ENCODE measurements at regions not wholly inside any gene's neighbourhood (a gene's known extent, or its start where the extent isn't known, plus 50 kb on each side); places are given as distances from the start of the nearest gene placed in this dataset.

DNA sequence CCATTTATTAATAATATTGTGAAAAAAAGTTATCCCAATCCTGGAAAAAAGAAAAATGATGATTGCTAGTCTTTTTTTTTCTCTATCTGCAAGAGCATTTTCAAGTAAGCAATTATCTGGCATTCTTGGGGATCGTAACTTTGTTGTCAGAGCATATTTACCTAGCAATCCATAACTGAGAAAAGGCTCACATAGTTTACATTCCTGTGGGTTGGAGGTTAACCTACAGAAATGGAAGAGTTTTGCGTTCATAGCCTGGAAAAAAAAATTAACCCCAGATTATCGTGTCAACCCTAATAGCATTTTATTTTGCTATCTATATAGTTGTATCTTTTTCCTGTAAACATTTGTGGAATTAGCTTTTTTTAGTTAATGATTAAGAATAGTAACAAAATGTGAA is 292.3 kb downstream of the DAD1 start:
- in situ Hi-C loops (cut with HindIII; ENCODE audit: low pct_unique_long_range_greater_than_20kb, low sequenced_read_pairs) (no loop called here), intact Hi-C loops (cut with micrococcal nuclease; ENCODE audit: unreplicated experiment) (no loop called here)
- Histone ChIP-seq H3K27ac (ENCODE audit: low read length) (no peak overlapping the region), H3K4me1 (ENCODE audit: control insufficient read depth, insufficient read depth, low read length) (peaks cover 6% of the 10 kb centered on the region), H3K4me3 (ENCODE audit: low read depth in 2 of 2, low read length in 2 of 2) (no peak overlapping the region), H3K9me3 (ENCODE audit: control insufficient read depth, insufficient read depth, low read depth, low read length) (no peaks in the 10 kb centered on the region), H3K27me3 (ENCODE audit: control insufficient read depth, insufficient read depth, low read length) (peaks cover 2% of the 10 kb centered on the region; the same call in 1 of the 2 replicates), H3K36me3 (ENCODE audit: control insufficient read depth, insufficient read depth, low read length) (no peaks in the 10 kb centered on the region)
- ChIA-PET POLR2A (no interaction called here), CTCF (no interaction called here)
- TF ChIP-seq SIN3A (IDR thresholded peaks at IDR 0.05; ENCODE audit: borderline replicate concordance, insufficient read depth, low read depth, low read length), result no peak
- DNase-seq (ENCODE audit: low read depth, low spot score), result no peak
- BruUV-seq (replicated peaks), result no TSS peak
- no peak for ATAC-seq

DNA sequence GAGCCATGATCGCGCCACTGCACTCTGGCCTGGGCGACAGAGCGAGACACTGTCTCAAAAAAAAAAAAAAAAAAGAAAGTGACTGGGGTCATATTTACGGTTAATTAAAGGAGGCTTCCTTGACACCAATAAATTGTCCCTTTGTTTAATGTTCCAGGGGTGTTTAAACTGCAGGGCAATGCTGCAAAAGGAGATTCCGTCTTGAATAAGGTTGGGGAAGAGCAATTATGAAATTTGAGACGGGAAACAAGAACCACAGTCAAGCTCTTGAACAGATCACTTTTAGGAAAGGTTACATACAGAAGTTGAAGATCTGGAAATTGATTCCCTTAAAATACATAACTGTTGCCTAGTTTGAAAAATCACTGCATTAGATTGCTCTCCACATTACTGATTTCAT is 292.9 kb downstream of the DAD1 start:
- Histone ChIP-seq H3K4me3 (ENCODE audit: low read depth in 2 of 2, low read length in 2 of 2) (no peak overlapping the region), H3K36me3 (ENCODE audit: control insufficient read depth, insufficient read depth, low read length) (no peaks in the 10 kb centered on the region), H3K27me3 (ENCODE audit: control insufficient read depth, insufficient read depth, low read length) (peaks cover 2% of the 10 kb centered on the region; the same call in 1 of the 2 replicates), H3K9me3 (ENCODE audit: control insufficient read depth, insufficient read depth, low read depth, low read length) (no peaks in the 10 kb centered on the region), H3K4me1 (ENCODE audit: control insufficient read depth, insufficient read depth, low read length) (peaks cover 6% of the 10 kb centered on the region), H3K27ac (ENCODE audit: low read length) (no peak overlapping the region)
- no TSS peak for BruUV-seq (replicated peaks)
- DNase-seq (ENCODE audit: low read depth, low spot score), result no peak
- no peak for ATAC-seq
- ChIA-PET POLR2A (no interaction called here), CTCF (no interaction called here)
- in situ Hi-C loops (cut with HindIII; ENCODE audit: low pct_unique_long_range_greater_than_20kb, low sequenced_read_pairs), result no loop called here
- no peak for TF ChIP-seq TCF7L2 (IDR thresholded peaks at IDR 0.05; ENCODE audit: low read depth, low read length)
- no peak for TF ChIP-seq SIN3A (IDR thresholded peaks at IDR 0.05; ENCODE audit: borderline replicate concordance, insufficient read depth, low read depth, low read length)
- TF ChIP-seq, protein P1, sequence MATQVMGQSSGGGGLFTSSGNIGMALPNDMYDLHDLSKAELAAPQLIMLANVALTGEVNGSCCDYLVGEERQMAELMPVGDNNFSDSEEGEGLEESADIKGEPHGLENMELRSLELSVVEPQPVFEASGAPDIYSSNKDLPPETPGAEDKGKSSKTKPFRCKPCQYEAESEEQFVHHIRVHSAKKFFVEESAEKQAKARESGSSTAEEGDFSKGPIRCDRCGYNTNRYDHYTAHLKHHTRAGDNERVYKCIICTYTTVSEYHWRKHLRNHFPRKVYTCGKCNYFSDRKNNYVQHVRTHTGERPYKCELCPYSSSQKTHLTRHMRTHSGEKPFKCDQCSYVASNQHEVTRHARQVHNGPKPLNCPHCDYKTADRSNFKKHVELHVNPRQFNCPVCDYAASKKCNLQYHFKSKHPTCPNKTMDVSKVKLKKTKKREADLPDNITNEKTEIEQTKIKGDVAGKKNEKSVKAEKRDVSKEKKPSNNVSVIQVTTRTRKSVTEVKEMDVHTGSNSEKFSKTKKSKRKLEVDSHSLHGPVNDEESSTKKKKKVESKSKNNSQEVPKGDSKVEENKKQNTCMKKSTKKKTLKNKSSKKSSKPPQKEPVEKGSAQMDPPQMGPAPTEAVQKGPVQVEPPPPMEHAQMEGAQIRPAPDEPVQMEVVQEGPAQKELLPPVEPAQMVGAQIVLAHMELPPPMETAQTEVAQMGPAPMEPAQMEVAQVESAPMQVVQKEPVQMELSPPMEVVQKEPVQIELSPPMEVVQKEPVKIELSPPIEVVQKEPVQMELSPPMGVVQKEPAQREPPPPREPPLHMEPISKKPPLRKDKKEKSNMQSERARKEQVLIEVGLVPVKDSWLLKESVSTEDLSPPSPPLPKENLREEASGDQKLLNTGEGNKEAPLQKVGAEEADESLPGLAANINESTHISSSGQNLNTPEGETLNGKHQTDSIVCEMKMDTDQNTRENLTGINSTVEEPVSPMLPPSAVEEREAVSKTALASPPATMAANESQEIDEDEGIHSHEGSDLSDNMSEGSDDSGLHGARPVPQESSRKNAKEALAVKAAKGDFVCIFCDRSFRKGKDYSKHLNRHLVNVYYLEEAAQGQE (IDR thresholded peaks at IDR 0.05; ENCODE audit: insufficient read depth in 1 of 2, low read depth in 2 of 2, low read length in 1 of 2), result no peak
- no peak for TF ChIP-seq POLR2AphosphoS5 (IDR thresholded peaks at IDR 0.05; ENCODE audit: low read depth, low read length)
- TF ChIP-seq, protein P2, sequence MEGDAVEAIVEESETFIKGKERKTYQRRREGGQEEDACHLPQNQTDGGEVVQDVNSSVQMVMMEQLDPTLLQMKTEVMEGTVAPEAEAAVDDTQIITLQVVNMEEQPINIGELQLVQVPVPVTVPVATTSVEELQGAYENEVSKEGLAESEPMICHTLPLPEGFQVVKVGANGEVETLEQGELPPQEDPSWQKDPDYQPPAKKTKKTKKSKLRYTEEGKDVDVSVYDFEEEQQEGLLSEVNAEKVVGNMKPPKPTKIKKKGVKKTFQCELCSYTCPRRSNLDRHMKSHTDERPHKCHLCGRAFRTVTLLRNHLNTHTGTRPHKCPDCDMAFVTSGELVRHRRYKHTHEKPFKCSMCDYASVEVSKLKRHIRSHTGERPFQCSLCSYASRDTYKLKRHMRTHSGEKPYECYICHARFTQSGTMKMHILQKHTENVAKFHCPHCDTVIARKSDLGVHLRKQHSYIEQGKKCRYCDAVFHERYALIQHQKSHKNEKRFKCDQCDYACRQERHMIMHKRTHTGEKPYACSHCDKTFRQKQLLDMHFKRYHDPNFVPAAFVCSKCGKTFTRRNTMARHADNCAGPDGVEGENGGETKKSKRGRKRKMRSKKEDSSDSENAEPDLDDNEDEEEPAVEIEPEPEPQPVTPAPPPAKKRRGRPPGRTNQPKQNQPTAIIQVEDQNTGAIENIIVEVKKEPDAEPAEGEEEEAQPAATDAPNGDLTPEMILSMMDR (IDR thresholded peaks at IDR 0.05), result no peak
- intact Hi-C loops (cut with micrococcal nuclease; ENCODE audit: unreplicated experiment), result no loop called here

DNA sequence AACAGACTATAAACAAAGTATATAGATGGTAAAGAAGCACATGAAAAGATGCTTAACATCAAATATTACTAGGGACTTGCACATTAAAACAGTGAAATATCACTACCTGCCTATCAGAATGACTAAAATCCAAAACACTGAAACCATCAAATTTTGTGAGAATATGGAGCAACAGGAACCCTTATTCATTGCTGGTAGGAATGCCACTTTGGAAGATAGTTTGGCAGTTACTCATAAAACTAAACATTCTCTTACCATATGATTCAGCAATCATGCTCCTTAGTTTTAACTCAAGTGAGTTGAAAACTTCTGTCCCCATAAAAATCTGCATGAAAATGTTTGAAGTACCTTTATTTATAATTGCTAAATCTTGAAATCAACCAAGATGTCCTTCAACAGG is 297.6 kb downstream of the DAD1 start:
- no peaks in the 10 kb centered on the region for H3K36me3 ChIP-seq (ENCODE audit: control insufficient read depth, insufficient read depth, low read length)
- in situ Hi-C loops (cut with HindIII; ENCODE audit: low pct_unique_long_range_greater_than_20kb, low sequenced_read_pairs), result no loop called here
- DNase-seq (ENCODE audit: low read depth, low spot score) (no peak), ATAC-seq (no peak)
- intact Hi-C loops (cut with micrococcal nuclease; ENCODE audit: unreplicated experiment), result no loop called here
- H3K27ac ChIP-seq (ENCODE audit: low read length), result no peak overlapping the region
- no peaks in the 10 kb centered on the region for H3K9me3 ChIP-seq (ENCODE audit: control insufficient read depth, insufficient read depth, low read depth, low read length)
- H3K27me3 ChIP-seq (ENCODE audit: control insufficient read depth, insufficient read depth, low read length), result peaks cover 2% of the 10 kb centered on the region; the same call in 1 of the 2 replicates
- BruUV-seq (replicated peaks), result no TSS peak
- ChIA-PET CTCF (no interaction called here), POLR2A (no interaction called here)
- H3K4me1 ChIP-seq (ENCODE audit: control insufficient read depth, insufficient read depth, low read length), result peaks cover 2% of the 10 kb centered on the region; the same call in 1 of the 2 replicates
- H3K4me3 ChIP-seq (ENCODE audit: low read depth in 2 of 2, low read length in 2 of 2), result no peak overlapping the region
- TF ChIP-seq SIN3A (IDR thresholded peaks at IDR 0.05; ENCODE audit: borderline replicate concordance, insufficient read depth, low read depth, low read length) (no peak), POLR2AphosphoS5 (IDR thresholded peaks at IDR 0.05; ENCODE audit: low read depth, low read length) (no peak), TCF7L2 (IDR thresholded peaks at IDR 0.05; ENCODE audit: low read depth, low read length) (no peak)
- TF ChIP-seq, protein P2 (IDR thresholded peaks at IDR 0.05), result no peak
- TF ChIP-seq, protein P1 (IDR thresholded peaks at IDR 0.05; ENCODE audit: insufficient read depth in 1 of 2, low read depth in 2 of 2, low read length in 1 of 2), result no peak
